ENCODE measurements at regions not wholly inside any gene's neighbourhood (a gene's known extent, or its start where the extent isn't known, plus 50 kb on each side); places are given as distances from the start of the nearest gene placed in this dataset.

GRCh38 chr3:117927825-117928224, 1106.8 kb downstream of the IGSF11 start:
- TF ChIP-seq, protein P1, sequence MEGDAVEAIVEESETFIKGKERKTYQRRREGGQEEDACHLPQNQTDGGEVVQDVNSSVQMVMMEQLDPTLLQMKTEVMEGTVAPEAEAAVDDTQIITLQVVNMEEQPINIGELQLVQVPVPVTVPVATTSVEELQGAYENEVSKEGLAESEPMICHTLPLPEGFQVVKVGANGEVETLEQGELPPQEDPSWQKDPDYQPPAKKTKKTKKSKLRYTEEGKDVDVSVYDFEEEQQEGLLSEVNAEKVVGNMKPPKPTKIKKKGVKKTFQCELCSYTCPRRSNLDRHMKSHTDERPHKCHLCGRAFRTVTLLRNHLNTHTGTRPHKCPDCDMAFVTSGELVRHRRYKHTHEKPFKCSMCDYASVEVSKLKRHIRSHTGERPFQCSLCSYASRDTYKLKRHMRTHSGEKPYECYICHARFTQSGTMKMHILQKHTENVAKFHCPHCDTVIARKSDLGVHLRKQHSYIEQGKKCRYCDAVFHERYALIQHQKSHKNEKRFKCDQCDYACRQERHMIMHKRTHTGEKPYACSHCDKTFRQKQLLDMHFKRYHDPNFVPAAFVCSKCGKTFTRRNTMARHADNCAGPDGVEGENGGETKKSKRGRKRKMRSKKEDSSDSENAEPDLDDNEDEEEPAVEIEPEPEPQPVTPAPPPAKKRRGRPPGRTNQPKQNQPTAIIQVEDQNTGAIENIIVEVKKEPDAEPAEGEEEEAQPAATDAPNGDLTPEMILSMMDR (IDR thresholded peaks at IDR 0.05), result no peak
- TF ChIP-seq POLR2A (IDR thresholded peaks at IDR 0.05), result no peak
